ENCODE measurements at regions not wholly inside any gene's neighbourhood (a gene's known extent, or its start where the extent isn't known, plus 50 kb on each side); places are given as distances from the start of the nearest gene placed in this dataset.

GRCh38 chr7:85567983-85568382 is 381.1 kb upstream of the SEMA3D start:
- Mint-ChIP-seq H3K27me3 (ENCODE audit: low read depth) (no peaks in the 10 kb centered on the region), H3K9me3 (no peaks in the 10 kb centered on the region), H3K36me3 (ENCODE audit: low read depth) (no peaks in the 10 kb centered on the region), H3K4me1 (ENCODE audit: low read depth) (no peaks in the 10 kb centered on the region), H3K27ac (no peak overlapping the region), H3K4me3 (ENCODE audit: low read depth) (no peak overlapping the region)
- DNase-seq (ENCODE audit: low spot score) = no peak
- intact Hi-C loops (cut with micrococcal nuclease) = no loop called here

DNA sequence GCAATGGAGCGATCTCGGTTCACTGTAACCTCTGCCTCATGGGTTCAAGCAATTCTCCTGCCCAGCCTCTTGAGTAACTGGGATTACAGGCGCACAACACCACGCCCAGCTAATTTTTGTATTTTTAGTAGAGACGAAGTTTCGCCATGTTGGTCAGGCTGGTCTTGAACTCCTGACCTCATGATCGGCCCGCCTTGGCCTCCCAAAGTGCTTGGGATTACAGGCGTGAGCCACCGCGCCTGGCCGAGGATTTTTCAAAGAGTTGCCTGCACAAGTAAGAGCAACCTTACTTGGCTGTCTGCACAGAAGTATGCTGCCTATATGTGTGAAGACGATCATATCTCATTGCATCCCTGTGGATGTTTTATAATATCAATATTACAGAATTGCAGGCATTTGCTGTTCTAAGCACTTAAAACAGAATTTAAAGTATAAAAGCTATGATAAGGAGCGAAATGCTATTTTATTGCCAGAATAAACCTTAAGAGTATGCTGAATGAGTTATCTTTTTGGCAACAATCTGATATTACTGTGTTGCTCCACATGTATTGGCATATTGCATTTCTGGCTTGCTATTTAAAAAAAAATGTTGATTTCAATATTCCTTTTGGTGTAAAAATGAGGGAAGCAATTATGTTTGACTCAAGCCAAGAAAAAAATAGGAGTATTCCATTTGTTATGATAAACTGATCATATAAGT is 379.4 kb upstream of the SEMA3D start:
- no peak overlapping the region for H3K4me3 Mint-ChIP-seq (ENCODE audit: low read depth)
- no peaks in the 10 kb centered on the region for H3K27me3 Mint-ChIP-seq (ENCODE audit: low read depth)
- H3K27ac Mint-ChIP-seq = no peak overlapping the region
- intact Hi-C loops (cut with micrococcal nuclease) = no loop called here
- no peaks in the 10 kb centered on the region for H3K4me1 Mint-ChIP-seq (ENCODE audit: low read depth)
- H3K36me3 Mint-ChIP-seq (ENCODE audit: low read depth) = no peaks in the 10 kb centered on the region
- no peaks in the 10 kb centered on the region for H3K9me3 Mint-ChIP-seq
- no peak for DNase-seq (ENCODE audit: low spot score)

DNA sequence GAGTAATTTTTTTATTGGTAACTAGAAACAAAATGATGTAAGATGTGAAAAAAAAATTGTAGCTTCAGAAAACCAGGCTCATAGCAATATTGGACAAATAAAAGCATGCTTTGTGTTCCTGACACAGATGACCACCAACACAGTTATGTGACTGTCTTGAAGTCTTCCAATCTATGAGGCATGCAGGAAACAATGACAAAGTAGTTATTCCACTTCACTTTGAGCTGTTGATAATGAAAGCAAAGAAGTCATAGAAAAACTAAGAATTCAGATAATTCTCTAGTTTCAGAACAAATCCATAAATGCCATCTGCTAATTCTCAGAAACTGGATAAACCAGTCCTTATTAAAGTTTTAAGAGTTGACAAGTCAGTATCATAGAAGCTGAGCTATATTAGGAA is 378.4 kb upstream of the SEMA3D start:
- DNase-seq (ENCODE audit: low spot score) = no peak
- Mint-ChIP-seq H3K27me3 (ENCODE audit: low read depth) (no peaks in the 10 kb centered on the region), H3K4me1 (ENCODE audit: low read depth) (no peaks in the 10 kb centered on the region), H3K27ac (no peak overlapping the region), H3K9me3 (no peaks in the 10 kb centered on the region), H3K36me3 (ENCODE audit: low read depth) (no peaks in the 10 kb centered on the region), H3K4me3 (ENCODE audit: low read depth) (no peak overlapping the region)
- intact Hi-C loops (cut with micrococcal nuclease) = no loop called here

- DNase-seq (ENCODE audit: low spot score) = no peak
- Mint-ChIP-seq H3K27me3 (ENCODE audit: low read depth) (no peaks in the 10 kb centered on the region), H3K4me3 (ENCODE audit: low read depth) (no peak overlapping the region), H3K4me1 (ENCODE audit: low read depth) (no peaks in the 10 kb centered on the region), H3K27ac (no peak overlapping the region), H3K9me3 (no peaks in the 10 kb centered on the region), H3K36me3 (ENCODE audit: low read depth) (no peaks in the 10 kb centered on the region)
- intact Hi-C loops (cut with micrococcal nuclease) = no loop called here
These were observed 378.0 kb upstream of the SEMA3D start for GRCh38 chr7:85564861-85565260.

DNA sequence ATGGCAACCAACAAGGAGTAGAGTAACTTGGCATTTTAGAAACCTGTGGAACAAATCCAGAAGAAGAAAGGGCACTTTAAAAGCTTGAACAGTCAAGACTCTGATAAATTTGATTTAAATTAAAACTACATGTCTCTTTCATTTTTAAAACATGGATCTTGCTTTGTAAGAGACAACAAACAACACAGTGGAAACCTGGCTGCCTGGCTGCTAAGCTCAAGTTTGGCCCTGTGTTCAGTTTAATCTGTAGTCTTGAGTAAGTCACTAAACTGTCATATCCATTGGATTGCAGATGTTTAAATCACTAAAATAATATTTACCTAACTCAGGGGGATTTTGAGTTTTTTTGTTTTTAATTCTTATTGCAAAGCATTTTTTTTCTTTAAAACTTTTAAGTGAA is 374.9 kb upstream of the SEMA3D start:
- Mint-ChIP-seq H3K4me1 (ENCODE audit: low read depth) (no peaks in the 10 kb centered on the region), H3K36me3 (ENCODE audit: low read depth) (no peaks in the 10 kb centered on the region), H3K9me3 (no peaks in the 10 kb centered on the region), H3K4me3 (ENCODE audit: low read depth) (no peak overlapping the region), H3K27ac (no peak overlapping the region), H3K27me3 (ENCODE audit: low read depth) (no peaks in the 10 kb centered on the region)
- no peak for DNase-seq (ENCODE audit: low spot score)
- intact Hi-C loops (cut with micrococcal nuclease) = no loop called here

- H3K4me1 Mint-ChIP-seq (ENCODE audit: low read depth) = no peaks in the 10 kb centered on the region
- no peaks in the 10 kb centered on the region for H3K27me3 Mint-ChIP-seq (ENCODE audit: low read depth)
- no peaks in the 10 kb centered on the region for H3K9me3 Mint-ChIP-seq
- H3K36me3 Mint-ChIP-seq (ENCODE audit: low read depth) = no peaks in the 10 kb centered on the region
- intact Hi-C loops (cut with micrococcal nuclease) = loop anchor here (1.0 to 2.0 kb wide), 2 partner anchors 368 to 513 kb away; partner anchors contain the start of gene SEMA3D
- H3K4me3 Mint-ChIP-seq (ENCODE audit: low read depth) = no peak overlapping the region
- no peak overlapping the region for H3K27ac Mint-ChIP-seq
- no peak for DNase-seq (ENCODE audit: low spot score)
These were observed 367.7 kb upstream of the SEMA3D start for GRCh38 chr7:85554236-85555178.

- intact Hi-C loops (cut with micrococcal nuclease) = no loop called here
- no peaks in the 10 kb centered on the region for H3K9me3 Mint-ChIP-seq
- no peaks in the 10 kb centered on the region for H3K36me3 Mint-ChIP-seq (ENCODE audit: low read depth)
- no peaks in the 10 kb centered on the region for H3K27me3 Mint-ChIP-seq (ENCODE audit: low read depth)
- no peak overlapping the region for H3K4me3 Mint-ChIP-seq (ENCODE audit: low read depth)
- no peak overlapping the region for H3K27ac Mint-ChIP-seq
- no peak for DNase-seq (ENCODE audit: low spot score)
- no peaks in the 10 kb centered on the region for H3K4me1 Mint-ChIP-seq (ENCODE audit: low read depth)
These were observed 349.3 kb upstream of the SEMA3D start for GRCh38 chr7:85535974-85536729.

DNA sequence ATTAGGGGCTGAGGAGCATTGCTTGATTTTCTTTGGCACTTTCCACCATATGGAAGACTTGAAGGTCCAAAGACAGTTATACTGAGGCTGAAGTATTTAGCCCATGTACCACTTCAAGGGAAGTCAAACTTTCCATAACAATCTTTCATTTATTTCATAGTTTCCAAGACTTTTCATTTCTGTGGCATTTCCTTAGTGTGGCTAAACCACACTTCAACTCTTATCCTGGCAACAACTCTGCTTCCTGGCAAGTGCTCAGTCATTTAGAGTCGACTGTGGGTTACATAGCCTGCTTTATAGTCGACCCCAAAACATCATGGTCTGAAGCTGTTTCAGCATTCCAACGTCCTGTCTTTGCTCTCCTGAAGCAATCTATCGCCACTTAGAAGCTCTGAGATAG is 343.0 kb upstream of the SEMA3D start:
- H3K4me3 Mint-ChIP-seq (ENCODE audit: low read depth) = no peak overlapping the region
- no peaks in the 10 kb centered on the region for H3K27me3 Mint-ChIP-seq (ENCODE audit: low read depth)
- no peaks in the 10 kb centered on the region for H3K36me3 Mint-ChIP-seq (ENCODE audit: low read depth)
- no peaks in the 10 kb centered on the region for H3K9me3 Mint-ChIP-seq
- H3K27ac Mint-ChIP-seq = no peak overlapping the region
- DNase-seq (ENCODE audit: low spot score) = no peak
- intact Hi-C loops (cut with micrococcal nuclease) = no loop called here
- no peaks in the 10 kb centered on the region for H3K4me1 Mint-ChIP-seq (ENCODE audit: low read depth)

- H3K4me1 Mint-ChIP-seq (ENCODE audit: low read depth) = no peaks in the 10 kb centered on the region
- no peak overlapping the region for H3K4me3 Mint-ChIP-seq (ENCODE audit: low read depth)
- no peaks in the 10 kb centered on the region for H3K27me3 Mint-ChIP-seq (ENCODE audit: low read depth)
- no peaks in the 10 kb centered on the region for H3K36me3 Mint-ChIP-seq (ENCODE audit: low read depth)
- intact Hi-C loops (cut with micrococcal nuclease) = no loop called here
- DNase-seq (ENCODE audit: low spot score) = no peak
- H3K9me3 Mint-ChIP-seq = no peaks in the 10 kb centered on the region
- no peak overlapping the region for H3K27ac Mint-ChIP-seq
These were observed 342.3 kb upstream of the SEMA3D start for GRCh38 chr7:85529201-85529600.

DNA sequence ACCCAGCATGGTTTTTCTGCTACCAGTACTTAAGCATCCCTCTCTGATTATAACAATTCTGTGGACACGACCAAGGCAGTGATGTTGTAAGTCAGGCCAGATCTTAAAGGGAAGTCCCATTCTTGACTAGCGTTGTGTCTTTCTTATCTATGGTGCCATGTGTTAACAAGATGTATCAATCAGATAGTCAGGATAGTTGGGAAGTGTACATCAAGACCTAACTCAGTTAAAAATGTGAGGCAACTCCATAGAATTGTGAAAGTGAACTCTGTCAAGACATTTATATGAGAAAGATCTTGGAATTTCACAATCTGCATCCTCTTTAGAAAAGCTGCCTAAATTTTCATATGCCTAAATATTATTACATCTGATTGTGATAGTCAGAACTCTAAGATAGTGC is 341.7 kb upstream of the SEMA3D start:
- intact Hi-C loops (cut with micrococcal nuclease) = no loop called here
- no peak for DNase-seq (ENCODE audit: low spot score)
- Mint-ChIP-seq H3K9me3 (no peaks in the 10 kb centered on the region), H3K4me3 (ENCODE audit: low read depth) (no peak overlapping the region), H3K4me1 (ENCODE audit: low read depth) (no peaks in the 10 kb centered on the region), H3K27ac (no peak overlapping the region), H3K27me3 (ENCODE audit: low read depth) (no peaks in the 10 kb centered on the region), H3K36me3 (ENCODE audit: low read depth) (no peaks in the 10 kb centered on the region)

DNA sequence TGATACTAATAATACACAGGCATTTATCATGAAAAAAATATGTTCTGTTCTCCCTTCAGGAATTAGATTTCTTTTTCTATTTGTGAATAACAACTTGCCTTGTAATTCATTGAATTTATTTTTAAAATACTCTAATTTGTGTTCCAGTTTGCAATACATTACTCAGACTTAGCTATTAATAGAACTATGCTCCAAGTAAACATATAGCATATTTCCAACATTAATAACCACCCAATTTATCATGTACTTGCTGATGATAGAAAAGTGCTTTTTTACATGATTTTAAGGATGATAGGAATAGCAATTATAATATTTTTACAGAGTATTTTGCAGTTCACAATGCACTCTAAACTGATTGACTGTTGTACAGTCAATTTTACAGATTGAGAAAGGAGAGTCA is 338.8 kb upstream of the SEMA3D start:
- intact Hi-C loops (cut with micrococcal nuclease) = no loop called here
- Mint-ChIP-seq H3K27ac (no peak overlapping the region), H3K9me3 (no peaks in the 10 kb centered on the region), H3K27me3 (ENCODE audit: low read depth) (no peaks in the 10 kb centered on the region), H3K4me3 (ENCODE audit: low read depth) (no peak overlapping the region), H3K4me1 (ENCODE audit: low read depth) (no peaks in the 10 kb centered on the region), H3K36me3 (ENCODE audit: low read depth) (no peaks in the 10 kb centered on the region)
- DNase-seq (ENCODE audit: low spot score) = no peak

GRCh38 chr7:85522070-85522469 is 335.2 kb upstream of the SEMA3D start:
- no peaks in the 10 kb centered on the region for H3K9me3 Mint-ChIP-seq
- H3K36me3 Mint-ChIP-seq (ENCODE audit: low read depth) = no peaks in the 10 kb centered on the region
- no peaks in the 10 kb centered on the region for H3K27me3 Mint-ChIP-seq (ENCODE audit: low read depth)
- H3K4me3 Mint-ChIP-seq (ENCODE audit: low read depth) = no peak overlapping the region
- DNase-seq (ENCODE audit: low spot score) = no peak
- intact Hi-C loops (cut with micrococcal nuclease) = no loop called here
- H3K4me1 Mint-ChIP-seq (ENCODE audit: low read depth) = no peaks in the 10 kb centered on the region
- H3K27ac Mint-ChIP-seq = no peak overlapping the region

Measured in activated T-helper 2 cell treated with anti-CD3 and anti-CD28 coated beads, Interferon-gamma antibody, Interleukin-2, Interleukin-4, amounts not matched to agents 10 μg/mL and 5 μg/mL and 100 μg/mL, durations not matched to agents 14 hours and 24 hours and 36 hours (primary cell).